ENCODE measurements at regions not wholly inside any gene's neighbourhood (a gene's known extent, or its start where the extent isn't known, plus 50 kb on each side); places are given as distances from the start of the nearest gene placed in this dataset.

DNA sequence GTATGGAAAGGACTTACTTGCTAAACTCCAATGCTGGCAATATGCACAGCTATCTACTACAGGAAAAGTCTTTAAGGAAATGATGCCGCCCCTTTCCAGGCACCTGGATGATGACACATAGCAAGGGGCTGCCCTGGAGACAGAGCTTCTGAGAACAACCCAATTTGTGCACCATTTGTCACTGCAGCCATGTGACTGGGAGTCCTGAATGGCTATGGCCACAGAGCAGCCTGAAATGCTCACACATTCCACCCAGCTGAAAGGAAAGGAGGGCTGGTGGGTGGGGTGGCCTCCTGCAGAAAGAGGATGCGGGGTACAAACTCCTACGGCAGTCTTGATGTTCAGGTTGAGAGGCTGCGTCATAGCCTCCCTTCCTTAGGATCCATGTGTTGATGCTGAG, 70.1 kb upstream of the FSTL4 start:
- no peak for DNase-seq

DNA sequence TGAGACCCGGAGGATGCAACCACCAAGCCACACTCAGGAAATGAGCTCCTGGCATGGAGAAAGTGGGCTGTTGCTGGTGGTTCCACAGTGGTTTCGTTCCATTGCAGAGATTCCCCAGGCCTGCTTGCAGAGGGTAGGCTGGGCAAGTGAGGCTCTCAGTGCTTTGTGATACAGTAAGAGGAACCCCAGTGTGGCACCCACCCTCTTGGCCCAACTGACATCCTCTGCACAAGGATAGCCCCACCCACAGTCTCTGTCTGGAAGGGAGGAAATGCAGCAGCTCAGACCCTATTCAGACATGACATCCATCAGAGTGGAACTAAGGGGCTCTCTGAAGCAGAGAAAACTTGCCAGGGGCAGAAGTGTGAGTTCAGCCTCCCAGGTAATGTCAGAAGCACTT, 69.6 kb upstream of the FSTL4 start:
- no peak for DNase-seq

GRCh38 chr5:133680830-133681565, 68.7 kb upstream of the FSTL4 start:
- DNase-seq, result no peak

DNA sequence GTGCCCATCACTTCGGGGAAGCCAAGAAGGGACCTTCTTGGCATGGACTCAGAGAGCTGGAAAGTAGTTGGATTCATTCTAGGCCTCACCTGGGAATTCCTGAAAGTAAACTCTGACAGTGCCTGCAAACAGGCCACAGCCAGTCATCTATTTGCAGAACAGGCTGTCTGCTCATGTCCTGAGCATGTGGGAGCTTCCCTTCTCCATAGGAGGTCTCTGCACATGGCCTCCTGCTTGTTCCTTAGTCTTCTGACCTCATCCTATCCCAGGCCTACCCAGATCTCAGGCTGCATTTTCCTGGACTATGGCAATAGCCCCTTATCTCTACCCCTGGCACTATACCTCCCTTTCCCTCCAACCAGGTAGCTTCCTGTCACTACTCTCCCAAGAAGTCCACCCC, 67.2 kb upstream of the FSTL4 start:
- DNase-seq, result no peak

GRCh38 chr5:133675376-133676154, 63.2 kb upstream of the FSTL4 start:
- no peak for DNase-seq

GRCh38 chr5:133670336-133670735, 58.0 kb upstream of the FSTL4 start:
- no peak for DNase-seq

GRCh38 chr5:133669472-133669871, 57.1 kb upstream of the FSTL4 start:
- no peak for DNase-seq

- no peak for DNase-seq
These were observed 56.1 kb upstream of the FSTL4 start for GRCh38 chr5:133668458-133668857.

- DNase-seq, result no peak
These were observed 54.9 kb upstream of the FSTL4 start for GRCh38 chr5:133667217-133667616.

DNA sequence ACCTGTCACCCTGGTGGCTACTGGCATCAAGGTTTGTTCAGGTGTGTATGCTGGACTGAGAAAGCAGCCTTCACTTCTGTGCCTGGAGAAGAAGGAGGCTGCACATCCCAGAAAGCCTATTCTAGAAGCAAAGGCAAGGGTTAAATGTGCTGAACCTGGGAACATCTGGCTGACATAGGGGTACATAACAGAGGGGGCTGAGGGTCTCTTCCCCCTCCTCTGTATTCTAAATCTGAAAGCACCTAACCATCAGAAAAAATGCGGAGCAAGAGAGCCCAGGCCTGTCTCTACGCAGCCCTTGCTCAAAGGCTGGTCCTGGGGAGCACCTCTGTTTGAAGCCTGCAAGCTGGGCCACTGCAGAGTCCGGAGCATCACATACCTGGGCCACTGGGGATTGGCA, 53.2 kb upstream of the FSTL4 start:
- DNase-seq, result no peak

- DNase-seq, result peak; percentile 50
These were observed 52.1 kb upstream of the FSTL4 start for GRCh38 chr5:133664422-133664821.

DNA sequence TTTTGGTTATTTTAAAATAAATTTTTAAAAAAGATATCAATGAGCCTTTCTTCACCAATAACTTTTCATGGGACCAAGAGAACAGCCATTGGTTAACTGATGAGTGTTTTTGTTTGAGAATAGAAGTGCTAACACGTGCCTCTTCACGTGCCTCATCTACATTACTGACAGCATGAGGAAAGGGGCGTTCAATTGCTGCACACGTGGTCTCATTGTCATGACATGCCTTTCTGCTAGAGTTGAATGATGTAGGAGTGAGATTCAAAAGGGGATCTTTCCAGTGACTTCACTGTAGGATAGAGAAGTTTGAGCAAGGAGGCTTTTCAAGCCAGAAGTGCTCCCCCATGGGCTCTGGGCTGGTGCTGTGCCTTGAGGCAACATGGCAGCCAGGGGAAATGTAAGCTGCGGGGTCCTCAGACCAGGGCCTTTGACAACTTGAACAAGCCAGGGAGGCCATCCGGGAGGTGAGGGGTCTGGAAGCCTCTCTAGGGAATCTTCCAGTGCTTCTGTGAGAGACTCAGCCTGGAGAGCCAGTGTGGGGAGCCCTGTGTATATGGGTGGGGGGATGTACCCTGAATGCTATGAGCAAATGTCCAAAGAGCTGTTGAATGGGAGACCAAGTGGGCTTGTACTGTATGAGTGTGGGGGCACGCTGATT, 51.2 kb upstream of the FSTL4 start:
- no peak for DNase-seq

GRCh38 chr5:133662578-133662977, 50.2 kb upstream of the FSTL4 start:
- no peak for DNase-seq
